K562 (cell line): ENCODE measurements at regions not wholly inside any gene's neighbourhood (a gene's known extent, or its start where the extent isn't known, plus 50 kb on each side); places are given as distances from the start of the nearest gene placed in this dataset.
A peak's percentile ranks its signal among the peaks of the same experiment; 100 is the strongest.

Experiments used
- ATAC-seq: fragments of 200-7000 bp; cut with Tn5 transposase; 3 replicates; pipeline ENCODE4 v1.9.1; 2020; ENCODE audit warnings: moderate library complexity
- BruUV-seq: library from RNA; stranded (reverse); fragments of 400-500 nt; replicated peaks from 2 replicates; lab custom pipeline; 2021; lab: Mats Ljungman, UMichigan
- CTCF ChIA-PET: fragments of 300-600 bp; formaldehyde crosslinking; extraction: SDS; loops from one replicate; lab custom pipeline; 2021; ENCODE audit warnings: low intra/inter-chr PET ratio; lab: Yijun Ruan, JAX
- POLR2A ChIA-PET: fragments of 300-600, 350-650 bp; sonication (Branson Sonifier 250); formaldehyde crosslinking; extraction: SDS; loops from one replicate; lab custom pipeline; 2021; ENCODE audit warnings: antibody characterized with exemption, inconsistent platforms; lab: Yijun Ruan, JAX
- DNase-seq, 4 experiments: peaks; one replicate each; pipeline versions ENCODE4 v3.0.0 to v3.0.0-alpha.2; 2011 to 2018; ENCODE audit warnings: low spot score in 3 of 4, mixed read lengths in 3 of 4; ENCODE audit errors: extremely low read depth in 1 of 4
- FAIRE-seq: peaks from 2 replicates; lab custom pipeline; 2011; peaks lifted over from hg19 to GRCh38; lab: Jason Lieb, UNC
- H2AFZ ChIP-seq: 2 replicates; pipeline ENCODE4 v1.6.0; 2011; ENCODE audit warnings: low read depth, low read length, control low read depth, inconsistent platforms
- H3K27ac ChIP-seq: fragments of 200-600 bp; 3 replicates; pipeline ENCODE4 v1.8.0; 2011; ENCODE audit warnings: low read depth, mild to moderate bottlenecking, control low read depth, inconsistent platforms, low read length, moderate library complexity, mixed read lengths; ENCODE audit errors: extremely low read depth
- H3K27me3 ChIP-seq, 2 experiments: fragments of 300-600 bp in 1 of 2; 2 replicates in 1 of 2; 3 replicates in 1 of 2; pipeline versions ENCODE4 v1.6.0 to v1.8.0; 2011; ENCODE audit warnings: inconsistent platforms in 2 of 2, low read length in 2 of 2, mild to moderate bottlenecking in 1 of 2, mixed read lengths in 1 of 2, moderate library complexity in 1 of 2; ENCODE audit not compliant: control insufficient read depth in 2 of 2, insufficient read depth in 2 of 2
- H3K36me3 ChIP-seq: fragments of 300-600 bp; 3 replicates; pipeline ENCODE4 v1.8.0; 2011; ENCODE audit warnings: mild to moderate bottlenecking, low read length, inconsistent platforms; ENCODE audit not compliant: control insufficient read depth, insufficient read depth
- H3K4me1 ChIP-seq, 2 experiments: fragments of 200-600 bp in 1 of 2; replicated peaks in 1 of 2; 2 replicates in 1 of 2; 3 replicates in 1 of 2; pipeline versions ENCODE4 v1.5.1 to v1.8.0; 2011; ENCODE audit warnings: inconsistent platforms in 2 of 2, low read length in 2 of 2, mild to moderate bottlenecking in 1 of 2, mixed read lengths in 1 of 2, moderate library complexity in 1 of 2; ENCODE audit not compliant: control insufficient read depth in 2 of 2, insufficient read depth in 2 of 2
- H3K4me2 ChIP-seq: 2 replicates; pipeline ENCODE4 v1.6.1; 2011; ENCODE audit warnings: low read length, control low read depth, inconsistent platforms, mixed read lengths; ENCODE audit not compliant: insufficient read depth
- H3K4me3 ChIP-seq: fragments of 200-600 bp; sonication (generic), shearing (Covaris generic); 2 replicates; pipeline ENCODE4 v1.5.1; 2016; ENCODE audit warnings: control low read depth, inconsistent platforms
- H3K79me2 ChIP-seq: fragments of 200-600 bp; 3 replicates; pipeline ENCODE4 v1.8.0; 2011; ENCODE audit warnings: low read length, inconsistent platforms; ENCODE audit not compliant: control insufficient read depth, insufficient read depth
- H3K9ac ChIP-seq, 2 experiments: 2 replicates each; pipeline versions ENCODE4 v1.6.0 to v1.6.1; 2011; ENCODE audit warnings: low read depth in 2 of 2, low read length in 2 of 2, control low read depth in 1 of 2, inconsistent platforms in 1 of 2, mild to moderate bottlenecking in 1 of 2, mixed read lengths in 1 of 2; ENCODE audit not compliant: insufficient read depth in 1 of 2
- H3K9me1 ChIP-seq: one replicate; pipeline ENCODE4 v1.6.0; 2011; ENCODE audit warnings: inconsistent platforms, mild to moderate bottlenecking, low read length, moderate library complexity; ENCODE audit not compliant: control insufficient read depth, insufficient read depth
- H3K9me3 ChIP-seq: replicated peaks from 2 replicates; pipeline ENCODE4 v1.5.1; 2011; ENCODE audit warnings: low read depth, low read length, inconsistent platforms; ENCODE audit not compliant: control insufficient read depth, insufficient read depth
- H4K20me1 ChIP-seq: replicated peaks from 2 replicates; pipeline ENCODE4 v1.6.1; 2011; ENCODE audit warnings: low read length, inconsistent platforms, mixed read lengths; ENCODE audit not compliant: control insufficient read depth, insufficient read depth
- DMBX1 ChIP-seq: fragments of 250-450 bp; sonication (Bioruptor Pico); IDR thresholded peaks from 2 replicates; pipeline ENCODE4 v1.8.0; 2022; ENCODE audit warnings: inconsistent platforms, mild to moderate bottlenecking, moderate library complexity, borderline replicate concordance
- MIER1 ChIP-seq: fragments of 450-650 bp; IDR thresholded peaks from 2 replicates; pipeline ENCODE4 v1.6.1; 2016; ENCODE audit warnings: antibody characterized with exemption, mild to moderate bottlenecking, low read depth
- POLR3G ChIP-seq: IDR thresholded peaks from 2 replicates; pipeline ENCODE4 v1.6.1; 2011; ENCODE audit not compliant: insufficient read length, insufficient replicate concordance; ENCODE audit errors: extremely low read depth
- STAG1 ChIP-seq: sonication (generic); formaldehyde crosslinking; IDR thresholded peaks from 2 replicates; pipeline ENCODE4 v1.5.0; 2020; ENCODE audit warnings: missing genetic modification reagents, borderline replicate concordance
- SUPT5H ChIP-seq: fragments of 450-650 bp; IDR thresholded peaks from 2 replicates; pipeline ENCODE4 v1.6.1; 2016
- ZC3H4 ChIP-seq: sonication (generic); formaldehyde crosslinking; IDR thresholded peaks from 2 replicates; pipeline ENCODE4 v1.9.0; 2021; ENCODE audit warnings: missing genetic modification reagents, borderline replicate concordance
- ZFX ChIP-seq: sonication (generic); formaldehyde crosslinking; IDR thresholded peaks from 2 replicates; pipeline ENCODE4 v1.8.0; 2022; ENCODE audit warnings: mild to moderate bottlenecking, missing genetic modification reagents, moderate library complexity
- WGBS: fragments of 100-300 bp; shearing (Covaris generic); methylation state at CpG from one replicate; pipeline ENCODE4 v1.1.6; 2016; ENCODE audit warnings: low coverage, mixed read lengths; ENCODE audit not compliant: insufficient coverage; ENCODE audit errors: missing lambda C conversion rate; 5-methylcytosine and 5-hydroxymethylcytosine counted together
- in situ Hi-C: fragments of 300-500 bp; cut with MboI; formaldehyde crosslinking; loops from 4 replicates; pipeline ENCODE4 v1.15.0; 2018; ENCODE audit warnings: inconsistent platforms, mixed read lengths
- intact Hi-C: fragments of 100-400 bp; cut with micrococcal nuclease; formaldehyde crosslinking; loops from 2 replicates; pipeline ENCODE4 v1.14.2; 2022
- TF ChIP-seq, protein P1 (sequence below): sonication (generic); formaldehyde crosslinking; IDR thresholded peaks from 2 replicates; pipeline ENCODE4 v1.8.0; 2022; ENCODE audit warnings: mild to moderate bottlenecking, missing genetic modification reagents
- TF ChIP-seq, protein P2 (sequence below): IDR thresholded peaks from 2 replicates; pipeline ENCODE4 v1.6.1; 2012; ENCODE audit warnings: low read depth, low read length, improper control_type of control experiment, borderline replicate concordance
- TF ChIP-seq, protein P3 (sequence below), 3 experiments: IDR thresholded peaks in 2 of 3; conservative IDR thresholded peaks in 1 of 3; 2 replicates each; pipeline ENCODE4 v1.5.1; 2011 to 2012; ENCODE audit warnings: low read length in 3 of 3, mild to moderate bottlenecking in 3 of 3, control low read depth in 2 of 3, improper control_type of control experiment in 1 of 3, inconsistent platforms in 1 of 3, low read depth in 1 of 3, mixed read lengths in 1 of 3, moderate library complexity in 1 of 3; ENCODE audit not compliant: insufficient read depth in 2 of 3
- TF ChIP-seq, protein P4 (sequence below): fragments of 450-650 bp; formaldehyde crosslinking; IDR thresholded peaks from 2 replicates; pipeline ENCODE4 v1.4.0; 2020; ENCODE audit warnings: mild to moderate bottlenecking, moderate library complexity

DNA sequence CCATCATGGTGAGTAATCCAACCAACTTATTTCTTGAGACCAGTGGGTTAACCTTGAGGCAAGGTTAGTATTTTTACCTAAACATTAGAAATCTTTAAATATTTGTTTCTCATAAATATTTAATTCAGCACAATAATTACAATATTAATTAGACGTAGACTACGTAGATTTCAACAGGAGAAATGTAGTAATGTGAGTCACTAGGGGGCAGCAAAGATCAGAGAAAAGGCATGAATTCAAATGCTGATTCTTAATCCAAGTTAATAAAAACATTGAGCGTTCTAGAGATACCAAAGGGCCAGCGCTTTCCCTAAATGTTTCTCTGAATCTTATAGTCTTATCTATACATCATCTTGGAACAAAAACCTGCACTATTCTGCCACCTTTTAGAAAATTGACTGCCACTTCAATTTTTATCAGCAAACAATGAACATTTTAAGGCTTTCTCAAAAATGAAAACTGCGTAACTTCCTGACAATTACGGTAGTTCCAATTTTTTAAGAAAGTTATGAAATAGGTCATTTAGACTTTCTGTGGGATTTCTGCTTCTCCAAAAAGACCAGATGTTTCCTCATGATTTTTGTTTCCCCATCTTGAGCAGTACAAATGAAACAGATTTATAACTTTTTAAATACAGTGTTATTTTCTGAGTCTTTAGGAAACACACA is 180.7 kb downstream of the GASK1B start:
- Histone ChIP-seq H3K27ac (no peak overlapping the region), H3K4me2 (no peak overlapping the region), H4K20me1 (no peaks in the 10 kb centered on the region), H3K4me3 (no peak overlapping the region), H3K79me2 (no peaks in the 10 kb centered on the region), H3K9me1 (no peaks in the 10 kb centered on the region), H3K36me3 (no peaks in the 10 kb centered on the region), H2AFZ (no peak overlapping the region), H3K27me3 (no peaks in the 10 kb centered on the region), H3K9me3 (no peaks in the 10 kb centered on the region), H3K9ac (no peak overlapping the region), H3K4me1 (no peaks in the 10 kb centered on the region)
- DNase-seq (peak; percentile 10 to 57 (median 12)), FAIRE-seq (no peak), ATAC-seq (no peak)
- CTCF ChIA-PET: interaction anchor here (0.7 to 1.6 kb wide), 3 partner anchors 180 to 264 kb away, joined by 3 to 15 read pairs (median 11); partner anchors contain the start of gene GASK1B
- WGBS: 25% methylated on average over 6 of the region's 6 CpGs
- intact Hi-C loops: loop anchor here (1.0 to 5.0 kb wide), 3 partner anchors 180 to 635 kb away; no protein-coding TSS in a partner anchor
- BruUV-seq: no TSS peak
- POLR2A ChIA-PET: no interaction called here
- in situ Hi-C loops: loop anchor here (25.0 kb wide), 1 partner anchor 270 kb away; no protein-coding TSS in a partner anchor
- TF ChIP-seq, protein P1, sequence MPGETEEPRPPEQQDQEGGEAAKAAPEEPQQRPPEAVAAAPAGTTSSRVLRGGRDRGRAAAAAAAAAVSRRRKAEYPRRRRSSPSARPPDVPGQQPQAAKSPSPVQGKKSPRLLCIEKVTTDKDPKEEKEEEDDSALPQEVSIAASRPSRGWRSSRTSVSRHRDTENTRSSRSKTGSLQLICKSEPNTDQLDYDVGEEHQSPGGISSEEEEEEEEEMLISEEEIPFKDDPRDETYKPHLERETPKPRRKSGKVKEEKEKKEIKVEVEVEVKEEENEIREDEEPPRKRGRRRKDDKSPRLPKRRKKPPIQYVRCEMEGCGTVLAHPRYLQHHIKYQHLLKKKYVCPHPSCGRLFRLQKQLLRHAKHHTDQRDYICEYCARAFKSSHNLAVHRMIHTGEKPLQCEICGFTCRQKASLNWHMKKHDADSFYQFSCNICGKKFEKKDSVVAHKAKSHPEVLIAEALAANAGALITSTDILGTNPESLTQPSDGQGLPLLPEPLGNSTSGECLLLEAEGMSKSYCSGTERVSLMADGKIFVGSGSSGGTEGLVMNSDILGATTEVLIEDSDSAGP (CRISPR knock-in tag): no peak
- no peak for TF ChIP-seq MIER1
- TF ChIP-seq, protein P2, sequence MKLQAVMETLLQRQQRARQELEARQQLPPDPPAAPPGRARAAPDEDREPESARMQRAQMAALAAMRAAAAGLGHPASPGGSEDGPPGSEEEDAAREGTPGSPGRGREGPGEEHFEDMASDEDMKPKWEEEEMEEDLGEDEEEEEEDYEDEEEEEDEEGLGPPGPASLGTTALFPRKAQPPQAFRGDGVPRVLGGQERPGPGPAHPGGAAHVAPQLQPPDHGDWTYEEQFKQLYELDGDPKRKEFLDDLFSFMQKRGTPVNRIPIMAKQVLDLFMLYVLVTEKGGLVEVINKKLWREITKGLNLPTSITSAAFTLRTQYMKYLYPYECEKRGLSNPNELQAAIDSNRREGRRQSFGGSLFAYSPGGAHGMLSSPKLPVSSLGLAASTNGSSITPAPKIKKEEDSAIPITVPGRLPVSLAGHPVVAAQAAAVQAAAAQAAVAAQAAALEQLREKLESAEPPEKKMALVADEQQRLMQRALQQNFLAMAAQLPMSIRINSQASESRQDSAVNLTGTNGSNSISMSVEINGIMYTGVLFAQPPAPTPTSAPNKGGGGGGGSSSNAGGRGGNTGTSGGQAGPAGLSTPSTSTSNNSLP: peak; percentile 86; the same call in 1 of the 2 replicates
- TF ChIP-seq, protein P3, sequence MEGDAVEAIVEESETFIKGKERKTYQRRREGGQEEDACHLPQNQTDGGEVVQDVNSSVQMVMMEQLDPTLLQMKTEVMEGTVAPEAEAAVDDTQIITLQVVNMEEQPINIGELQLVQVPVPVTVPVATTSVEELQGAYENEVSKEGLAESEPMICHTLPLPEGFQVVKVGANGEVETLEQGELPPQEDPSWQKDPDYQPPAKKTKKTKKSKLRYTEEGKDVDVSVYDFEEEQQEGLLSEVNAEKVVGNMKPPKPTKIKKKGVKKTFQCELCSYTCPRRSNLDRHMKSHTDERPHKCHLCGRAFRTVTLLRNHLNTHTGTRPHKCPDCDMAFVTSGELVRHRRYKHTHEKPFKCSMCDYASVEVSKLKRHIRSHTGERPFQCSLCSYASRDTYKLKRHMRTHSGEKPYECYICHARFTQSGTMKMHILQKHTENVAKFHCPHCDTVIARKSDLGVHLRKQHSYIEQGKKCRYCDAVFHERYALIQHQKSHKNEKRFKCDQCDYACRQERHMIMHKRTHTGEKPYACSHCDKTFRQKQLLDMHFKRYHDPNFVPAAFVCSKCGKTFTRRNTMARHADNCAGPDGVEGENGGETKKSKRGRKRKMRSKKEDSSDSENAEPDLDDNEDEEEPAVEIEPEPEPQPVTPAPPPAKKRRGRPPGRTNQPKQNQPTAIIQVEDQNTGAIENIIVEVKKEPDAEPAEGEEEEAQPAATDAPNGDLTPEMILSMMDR (IDR thresholded peaks at IDR 0.05 in 2 of 3, conservative IDR thresholded peaks at IDR 0.05 in 1 of 3; ENCODE audit: insufficient read depth in 2 of 3, low read depth in 1 of 3, low read length in 3 of 3): peak; percentile 28 to 67 (median 37); a peak in 3 of 6 replicates
- TF ChIP-seq STAG1 (CRISPR knock-in tag): no peak
- TF ChIP-seq ZFX (CRISPR knock-in tag): no peak
- no peak for TF ChIP-seq POLR3G
- TF ChIP-seq ZC3H4 (CRISPR knock-in tag): no peak
- TF ChIP-seq, protein P4, sequence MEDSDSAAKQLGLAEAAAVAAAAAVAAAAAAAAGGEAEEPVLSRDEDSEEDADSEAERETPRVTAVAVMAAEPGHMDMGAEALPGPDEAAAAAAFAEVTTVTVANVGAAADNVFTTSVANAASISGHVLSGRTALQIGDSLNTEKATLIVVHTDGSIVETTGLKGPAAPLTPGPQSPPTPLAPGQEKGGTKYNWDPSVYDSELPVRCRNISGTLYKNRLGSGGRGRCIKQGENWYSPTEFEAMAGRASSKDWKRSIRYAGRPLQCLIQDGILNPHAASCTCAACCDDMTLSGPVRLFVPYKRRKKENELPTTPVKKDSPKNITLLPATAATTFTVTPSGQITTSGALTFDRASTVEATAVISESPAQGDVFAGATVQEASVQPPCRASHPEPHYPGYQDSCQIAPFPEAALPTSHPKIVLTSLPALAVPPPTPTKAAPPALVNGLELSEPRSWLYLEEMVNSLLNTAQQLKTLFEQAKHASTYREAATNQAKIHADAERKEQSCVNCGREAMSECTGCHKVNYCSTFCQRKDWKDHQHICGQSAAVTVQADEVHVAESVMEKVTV: peak; percentile 59
- no peak for TF ChIP-seq DMBX1
- no peak for TF ChIP-seq SUPT5H
